ENCODE measurements at regions not wholly inside any gene's neighbourhood (a gene's known extent, or its start where the extent isn't known, plus 50 kb on each side); places are given as distances from the start of the nearest gene placed in this dataset.
A peak's percentile ranks its signal among the peaks of the same experiment; 100 is the strongest.

DNA sequence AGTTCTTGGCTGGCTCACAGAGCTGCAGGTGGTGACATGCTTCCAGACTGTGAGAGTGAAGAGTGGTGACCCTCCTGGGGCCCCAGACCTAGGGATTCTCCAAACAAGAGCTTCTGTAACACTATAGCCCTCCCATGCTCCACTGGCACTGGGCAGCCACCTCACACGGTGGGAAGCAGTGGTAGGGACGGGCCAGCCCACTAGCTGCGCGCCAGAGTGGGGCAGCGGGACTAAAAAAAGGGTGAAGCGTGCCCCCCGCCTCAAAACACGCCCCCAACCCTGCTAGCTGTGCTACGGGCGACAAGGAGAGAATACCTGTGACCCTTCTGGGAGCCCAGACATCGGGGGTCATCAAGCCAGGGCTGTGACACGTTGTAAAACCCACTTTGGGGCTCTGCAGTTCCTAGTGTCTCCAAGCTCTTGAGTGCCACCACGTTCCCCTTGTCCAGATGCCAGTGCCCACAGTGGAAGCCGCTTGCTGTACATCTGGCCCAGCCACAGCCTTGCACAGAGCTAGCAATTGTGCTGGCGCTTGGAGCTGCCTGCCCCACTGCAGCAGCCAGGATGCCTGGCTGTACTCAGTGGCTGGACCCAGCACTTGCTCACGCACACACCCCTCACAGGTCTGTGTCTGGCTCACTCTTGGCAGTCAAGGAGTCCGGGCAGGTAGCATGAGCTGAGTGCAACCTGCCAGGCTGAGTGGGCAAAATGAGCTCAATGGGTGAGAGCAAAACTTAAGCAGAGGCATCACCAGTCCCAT lies 100.0 kb downstream of the DCAF12L2 start:
- no peak overlapping the region for H3K27ac ChIP-seq
- peak in 1 of 2 donors; percentile 22 for DNase-seq
- no peaks in the 10 kb centered on the region for H3K9me3 ChIP-seq
- H3K27me3 ChIP-seq, result no peaks in the 10 kb centered on the region
- no peak for TF ChIP-seq CTCF (IDR thresholded peaks at IDR 0.05)
- no peak for TF ChIP-seq POLR2AphosphoS5 (IDR thresholded peaks at IDR 0.05)
- no peak for TF ChIP-seq POLR2A (IDR thresholded peaks at IDR 0.05)
- no peak for TF ChIP-seq EP300 (IDR thresholded peaks at IDR 0.05)
- ATAC-seq (ENCODE audit: low FRiP score in 2 of 2), result peak in 1 of 2 donors; percentile 63
- no peak overlapping the region for H3K4me3 ChIP-seq
- H3K4me1 ChIP-seq, result no peaks in the 10 kb centered on the region
- WGBS, 2 donors, result 61% methylated on average over 15 of the region's 17 CpGs; no CpG with 5 or more reads in 1 of the 2 donors
- no peaks in the 10 kb centered on the region for H3K36me3 ChIP-seq
